ENCODE measurements at regions not wholly inside any gene's neighbourhood (a gene's known extent, or its start where the extent isn't known, plus 50 kb on each side); places are given as distances from the start of the nearest gene placed in this dataset.

GRCh38 chr5:61881821-61882487, 424.1 kb upstream of the KIF2A start:
- TF ChIP-seq POLR2A (IDR thresholded peaks at IDR 0.05), result no peak
- TF ChIP-seq, protein P1, sequence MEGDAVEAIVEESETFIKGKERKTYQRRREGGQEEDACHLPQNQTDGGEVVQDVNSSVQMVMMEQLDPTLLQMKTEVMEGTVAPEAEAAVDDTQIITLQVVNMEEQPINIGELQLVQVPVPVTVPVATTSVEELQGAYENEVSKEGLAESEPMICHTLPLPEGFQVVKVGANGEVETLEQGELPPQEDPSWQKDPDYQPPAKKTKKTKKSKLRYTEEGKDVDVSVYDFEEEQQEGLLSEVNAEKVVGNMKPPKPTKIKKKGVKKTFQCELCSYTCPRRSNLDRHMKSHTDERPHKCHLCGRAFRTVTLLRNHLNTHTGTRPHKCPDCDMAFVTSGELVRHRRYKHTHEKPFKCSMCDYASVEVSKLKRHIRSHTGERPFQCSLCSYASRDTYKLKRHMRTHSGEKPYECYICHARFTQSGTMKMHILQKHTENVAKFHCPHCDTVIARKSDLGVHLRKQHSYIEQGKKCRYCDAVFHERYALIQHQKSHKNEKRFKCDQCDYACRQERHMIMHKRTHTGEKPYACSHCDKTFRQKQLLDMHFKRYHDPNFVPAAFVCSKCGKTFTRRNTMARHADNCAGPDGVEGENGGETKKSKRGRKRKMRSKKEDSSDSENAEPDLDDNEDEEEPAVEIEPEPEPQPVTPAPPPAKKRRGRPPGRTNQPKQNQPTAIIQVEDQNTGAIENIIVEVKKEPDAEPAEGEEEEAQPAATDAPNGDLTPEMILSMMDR (IDR thresholded peaks at IDR 0.05), result no peak
